ENCODE measurements at regions not wholly inside any gene's neighbourhood (a gene's known extent, or its start where the extent isn't known, plus 50 kb on each side); places are given as distances from the start of the nearest gene placed in this dataset.

DNA sequence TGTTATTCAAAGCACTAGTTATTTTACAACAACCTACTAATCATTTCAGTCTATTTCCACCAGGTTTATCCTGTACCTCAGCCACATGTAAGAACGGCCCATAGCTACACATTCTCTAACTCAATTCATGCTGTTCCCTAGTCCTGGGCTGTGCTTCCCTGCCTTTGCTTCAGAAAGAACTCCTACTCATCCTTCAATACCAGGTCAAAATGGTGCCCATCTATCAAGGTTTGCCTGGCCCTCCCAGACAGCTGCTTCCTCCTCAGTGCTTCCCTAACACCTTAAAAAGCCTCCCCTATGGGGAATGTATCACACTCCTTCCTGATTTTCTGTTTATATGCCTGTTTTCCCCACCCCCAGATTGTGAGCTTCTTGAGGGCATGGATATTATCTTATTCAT lies 400.7 kb downstream of the MN1 start:
- peaks cover 0 to 9% of the 10 kb centered on the region in 2 donors for H3K9me3 ChIP-seq (replicated peaks in 1 of 2; ENCODE audit: control insufficient read depth in 2 of 2, insufficient read depth in 1 of 2, low read depth in 1 of 2, low read length in 2 of 2)
- H2BK12ac ChIP-seq (ENCODE audit: low read length), result no peak overlapping the region
- H2AK5ac ChIP-seq (ENCODE audit: low read depth, low read length), result no peak overlapping the region
- no peak overlapping the region for H3K23ac ChIP-seq (ENCODE audit: low read depth, low read length, poor library complexity)
- no peak overlapping the region for H4K8ac ChIP-seq (ENCODE audit: low read depth, low read length)
- no peak overlapping the region for H3K4me3 ChIP-seq (ENCODE audit: low read length in 2 of 2)
- H2BK15ac ChIP-seq (ENCODE audit: low read length), result no peak overlapping the region
- H2BK5ac ChIP-seq (ENCODE audit: low read length), result no peak overlapping the region
- H3K18ac ChIP-seq (ENCODE audit: low read length), result no peak overlapping the region
- H3K9ac ChIP-seq (ENCODE audit: low read depth, low read length, poor library complexity), result no peak overlapping the region
- WGBS, 2 donors (ENCODE audit: extremely low coverage in 2 of 2, insufficient read length in 2 of 2, insufficient replicate concordance in 1 of 2), result no CpG with 5 or more reads among the region's 1 CpG
- no peak overlapping the region for H2AFZ ChIP-seq (ENCODE audit: low read length)
- DNase-seq (ENCODE audit: low spot score), result no peak
- H3K36me3 ChIP-seq (replicated peaks in 1 of 2; ENCODE audit: control insufficient read depth in 2 of 2, insufficient read depth in 2 of 2, low read length in 2 of 2), result no peaks in the 10 kb centered on the region
- no peaks in the 10 kb centered on the region for H3K79me1 ChIP-seq (ENCODE audit: low read depth, low read length)
- no peak overlapping the region for H3K4ac ChIP-seq (ENCODE audit: low read length)
- H2BK120ac ChIP-seq (ENCODE audit: low read depth, low read length), result no peak overlapping the region
- H4K91ac ChIP-seq (ENCODE audit: low read depth, low read length, poor library complexity), result no peak overlapping the region
- no peaks in the 10 kb centered on the region for H3K27me3 ChIP-seq (ENCODE audit: control insufficient read depth in 3 of 3, insufficient read depth in 3 of 3, low read depth in 1 of 3, low read length in 3 of 3)
- H3K27ac ChIP-seq (replicated peaks; ENCODE audit: low read length), result no peak overlapping the region
- no peak overlapping the region for H3K14ac ChIP-seq (ENCODE audit: low read length)
- H3K4me2 ChIP-seq (ENCODE audit: insufficient read depth, low read length, poor library complexity, severe bottlenecking), result no peak overlapping the region
- no peaks in the 10 kb centered on the region for H3K4me1 ChIP-seq (ENCODE audit: control insufficient read depth in 2 of 2, insufficient read depth in 1 of 2, low read depth in 1 of 2, low read length in 2 of 2)

DNA sequence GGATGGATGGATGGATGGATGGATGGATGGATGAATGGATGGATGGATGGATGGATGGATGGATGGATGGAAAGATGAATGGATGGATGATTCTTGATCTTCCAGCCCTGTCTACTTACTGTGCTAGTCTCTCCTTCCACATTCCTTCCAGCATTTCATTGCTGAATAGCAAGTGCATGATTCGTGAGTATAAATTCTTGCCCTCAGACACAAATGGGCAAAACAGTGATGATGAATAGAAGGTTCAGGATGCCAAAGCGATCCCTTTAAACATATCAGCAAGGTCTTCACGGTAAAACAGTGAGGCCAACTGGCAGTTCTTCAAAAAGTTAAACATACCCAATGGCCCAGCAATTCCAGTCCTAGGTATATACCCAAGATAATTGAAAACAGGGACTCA lies 400.2 kb downstream of the MN1 start:
- Histone ChIP-seq H3K27me3 (ENCODE audit: control insufficient read depth in 3 of 3, insufficient read depth in 3 of 3, low read depth in 1 of 3, low read length in 3 of 3) (no peaks in the 10 kb centered on the region), H2BK15ac (ENCODE audit: low read length) (no peak overlapping the region), H3K4ac (ENCODE audit: low read length) (no peak overlapping the region), H3K4me2 (ENCODE audit: insufficient read depth, low read length, poor library complexity, severe bottlenecking) (no peak overlapping the region), H2BK5ac (ENCODE audit: low read length) (no peak overlapping the region), H2AK5ac (ENCODE audit: low read depth, low read length) (no peak overlapping the region), H3K79me1 (ENCODE audit: low read depth, low read length) (no peaks in the 10 kb centered on the region), H3K18ac (ENCODE audit: low read length) (no peak overlapping the region), H3K36me3 (replicated peaks in 1 of 2; ENCODE audit: control insufficient read depth in 2 of 2, insufficient read depth in 2 of 2, low read length in 2 of 2) (no peaks in the 10 kb centered on the region), H3K4me3 (ENCODE audit: low read length in 2 of 2) (no peak overlapping the region), H3K14ac (ENCODE audit: low read length) (no peak overlapping the region), H2BK12ac (ENCODE audit: low read length) (no peak overlapping the region), H3K9me3 (replicated peaks in 1 of 2; ENCODE audit: control insufficient read depth in 2 of 2, insufficient read depth in 1 of 2, low read depth in 1 of 2, low read length in 2 of 2) (peaks cover 0 to 9% of the 10 kb centered on the region in 2 donors), H3K23ac (ENCODE audit: low read depth, low read length, poor library complexity) (no peak overlapping the region), H4K91ac (ENCODE audit: low read depth, low read length, poor library complexity) (no peak overlapping the region), H2BK120ac (ENCODE audit: low read depth, low read length) (no peak overlapping the region), H3K9ac (ENCODE audit: low read depth, low read length, poor library complexity) (no peak overlapping the region), H4K8ac (ENCODE audit: low read depth, low read length) (no peak overlapping the region), H3K27ac (replicated peaks; ENCODE audit: low read length) (no peak overlapping the region), H2AFZ (ENCODE audit: low read length) (no peak overlapping the region), H3K4me1 (ENCODE audit: control insufficient read depth in 2 of 2, insufficient read depth in 1 of 2, low read depth in 1 of 2, low read length in 2 of 2) (no peaks in the 10 kb centered on the region)
- DNase-seq (ENCODE audit: low spot score), result no peak
- WGBS, 2 donors (ENCODE audit: extremely low coverage in 2 of 2, insufficient read length in 2 of 2, insufficient replicate concordance in 1 of 2), result no CpG with 5 or more reads among the region's 3 CpGs

DNA sequence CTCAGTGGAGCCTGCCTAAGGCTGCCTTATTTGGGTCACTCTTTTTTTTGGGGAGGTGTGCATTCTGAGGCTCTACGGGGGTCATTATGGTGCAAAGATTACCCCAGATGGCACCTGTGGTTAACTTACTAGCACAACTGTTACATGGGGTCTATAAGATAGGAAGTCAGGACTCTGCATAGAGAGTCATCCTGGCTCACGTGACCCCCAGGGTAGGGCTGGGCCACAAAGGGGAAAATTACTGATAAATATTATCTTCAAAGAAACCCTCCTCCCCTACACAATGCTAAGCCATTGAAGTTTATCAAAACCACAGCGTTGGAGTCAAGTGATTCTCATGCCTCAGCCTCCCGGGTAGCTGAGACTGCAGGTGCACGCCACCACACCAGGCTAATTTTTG lies 397.1 kb downstream of the MN1 start:
- Histone ChIP-seq H2BK12ac (ENCODE audit: low read length) (no peak overlapping the region), H2BK15ac (ENCODE audit: low read length) (no peak overlapping the region), H3K14ac (ENCODE audit: low read length) (no peak overlapping the region), H3K27ac (replicated peaks; ENCODE audit: low read length) (no peak overlapping the region), H3K27me3 (ENCODE audit: control insufficient read depth in 3 of 3, insufficient read depth in 3 of 3, low read depth in 1 of 3, low read length in 3 of 3) (no peaks in the 10 kb centered on the region), H3K9ac (ENCODE audit: low read depth, low read length, poor library complexity) (no peak overlapping the region), H3K4me2 (ENCODE audit: insufficient read depth, low read length, poor library complexity, severe bottlenecking) (no peak overlapping the region), H3K23ac (ENCODE audit: low read depth, low read length, poor library complexity) (no peak overlapping the region), H3K18ac (ENCODE audit: low read length) (no peak overlapping the region), H2AK5ac (ENCODE audit: low read depth, low read length) (peak overlapping the region; percentile 17), H2BK120ac (ENCODE audit: low read depth, low read length) (no peak overlapping the region), H2AFZ (ENCODE audit: low read length) (no peak overlapping the region), H3K4me3 (ENCODE audit: low read length in 2 of 2) (no peak overlapping the region), H3K9me3 (replicated peaks in 1 of 2; ENCODE audit: control insufficient read depth in 2 of 2, insufficient read depth in 1 of 2, low read depth in 1 of 2, low read length in 2 of 2) (peaks cover 0 to 9% of the 10 kb centered on the region in 2 donors), H4K91ac (ENCODE audit: low read depth, low read length, poor library complexity) (no peak overlapping the region), H3K79me1 (ENCODE audit: low read depth, low read length) (no peaks in the 10 kb centered on the region), H2BK5ac (ENCODE audit: low read length) (no peak overlapping the region), H3K4me1 (ENCODE audit: control insufficient read depth in 2 of 2, insufficient read depth in 1 of 2, low read depth in 1 of 2, low read length in 2 of 2) (peaks cover 3 to 4% of the 10 kb centered on the region in 2 donors), H4K8ac (ENCODE audit: low read depth, low read length) (no peak overlapping the region), H3K36me3 (replicated peaks in 1 of 2; ENCODE audit: control insufficient read depth in 2 of 2, insufficient read depth in 2 of 2, low read length in 2 of 2) (no peaks in the 10 kb centered on the region), H3K4ac (ENCODE audit: low read length) (no peak overlapping the region)
- WGBS, 2 donors (ENCODE audit: extremely low coverage in 2 of 2, insufficient read length in 2 of 2, insufficient replicate concordance in 1 of 2), result no CpG with 5 or more reads among the region's 5 CpGs
- DNase-seq (ENCODE audit: low spot score), result no peak

DNA sequence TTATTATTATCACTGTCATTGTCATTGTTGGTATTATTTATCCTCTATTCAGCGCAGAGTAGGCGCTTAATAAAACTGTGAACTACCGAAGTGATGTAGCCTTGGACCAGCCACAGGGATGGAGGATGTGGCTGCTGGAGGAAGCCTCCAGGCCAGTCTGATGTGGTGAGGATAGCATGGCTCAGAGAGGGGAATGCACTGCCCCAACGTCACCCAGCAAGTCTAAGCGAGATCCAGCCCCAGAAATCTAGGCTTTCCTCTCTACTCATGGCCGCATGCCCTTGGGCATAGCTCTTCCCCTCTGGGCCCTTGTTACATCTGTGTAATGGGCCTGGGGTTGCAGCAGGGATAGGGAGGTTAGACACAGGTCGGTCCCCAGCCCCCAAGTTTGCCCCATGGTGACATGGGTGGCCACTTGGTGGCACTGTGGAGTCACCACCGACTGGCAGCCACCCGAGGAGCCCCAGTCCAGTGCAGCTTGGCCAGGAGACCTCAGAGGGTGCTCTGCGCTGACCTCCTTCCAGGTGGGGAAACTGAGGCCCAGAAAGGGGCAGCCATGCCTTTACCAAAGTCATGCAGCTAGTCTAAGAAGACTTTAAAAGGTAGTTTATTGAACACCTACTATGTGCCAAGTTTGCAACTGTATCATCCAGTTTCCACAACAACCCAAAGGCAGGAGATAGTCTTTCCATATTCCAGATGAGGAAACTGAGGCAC lies 395.7 kb downstream of the MN1 start:
- Histone ChIP-seq H3K9me3 (replicated peaks in 1 of 2; ENCODE audit: control insufficient read depth in 2 of 2, insufficient read depth in 1 of 2, low read depth in 1 of 2, low read length in 2 of 2) (peaks cover 0 to 9% of the 10 kb centered on the region in 2 donors), H3K36me3 (replicated peaks in 1 of 2; ENCODE audit: control insufficient read depth in 2 of 2, insufficient read depth in 2 of 2, low read length in 2 of 2) (no peaks in the 10 kb centered on the region), H3K18ac (ENCODE audit: low read length) (peak overlapping the region; percentile 68), H3K27ac (replicated peaks; ENCODE audit: low read length) (no peak overlapping the region), H2BK12ac (ENCODE audit: low read length) (peak overlapping the region; percentile 85), H3K14ac (ENCODE audit: low read length) (no peak overlapping the region), H2BK5ac (ENCODE audit: low read length) (no peak overlapping the region), H4K8ac (ENCODE audit: low read depth, low read length) (no peak overlapping the region), H4K91ac (ENCODE audit: low read depth, low read length, poor library complexity) (no peak overlapping the region), H3K79me1 (ENCODE audit: low read depth, low read length) (no peaks in the 10 kb centered on the region), H3K4me2 (ENCODE audit: insufficient read depth, low read length, poor library complexity, severe bottlenecking) (no peak overlapping the region), H3K4me3 (ENCODE audit: low read length in 2 of 2) (no peak overlapping the region), H3K23ac (ENCODE audit: low read depth, low read length, poor library complexity) (no peak overlapping the region), H3K4ac (ENCODE audit: low read length) (no peak overlapping the region), H3K9ac (ENCODE audit: low read depth, low read length, poor library complexity) (peak overlapping the region; percentile 33), H3K27me3 (ENCODE audit: control insufficient read depth in 3 of 3, insufficient read depth in 3 of 3, low read depth in 1 of 3, low read length in 3 of 3) (no peaks in the 10 kb centered on the region), H2AFZ (ENCODE audit: low read length) (no peak overlapping the region), H2AK5ac (ENCODE audit: low read depth, low read length) (peak overlapping the region; percentile 62), H2BK15ac (ENCODE audit: low read length) (no peak overlapping the region), H3K4me1 (ENCODE audit: control insufficient read depth in 2 of 2, insufficient read depth in 1 of 2, low read depth in 1 of 2, low read length in 2 of 2) (peaks cover 4% of the 10 kb centered on the region in 2 donors), H2BK120ac (ENCODE audit: low read depth, low read length) (no peak overlapping the region)
- WGBS, 2 donors (ENCODE audit: extremely low coverage in 2 of 2, insufficient read length in 2 of 2, insufficient replicate concordance in 1 of 2), result no CpG with 5 or more reads among the region's 10 CpGs
- peak; percentile 47 for DNase-seq (ENCODE audit: low spot score)

Data from neuronal stem cell (in vitro differentiated cells).